ENCODE measurements at regions not wholly inside any gene's neighbourhood (a gene's known extent, or its start where the extent isn't known, plus 50 kb on each side); places are given as distances from the start of the nearest gene placed in this dataset.

DNA sequence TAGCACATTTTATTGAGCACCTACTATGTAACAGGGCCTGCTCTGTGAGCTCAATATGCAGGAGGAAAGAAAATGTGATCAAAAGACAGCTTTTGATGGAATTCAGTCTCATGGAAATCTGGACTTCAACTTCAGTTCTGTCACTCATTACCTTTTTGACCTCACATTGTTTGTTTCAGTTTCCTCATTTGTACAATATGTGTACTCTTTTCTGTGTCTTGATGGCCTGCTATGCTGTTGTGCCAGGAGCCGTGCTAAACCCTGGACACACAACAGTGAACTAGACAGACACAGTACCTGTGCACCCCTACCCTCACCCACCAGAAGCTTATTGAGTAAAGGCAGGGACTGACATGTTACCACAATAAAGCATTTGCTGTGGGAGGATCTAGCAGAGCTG, 162.9 kb upstream of the FGGY start:
- no peak for DNase-seq

DNA sequence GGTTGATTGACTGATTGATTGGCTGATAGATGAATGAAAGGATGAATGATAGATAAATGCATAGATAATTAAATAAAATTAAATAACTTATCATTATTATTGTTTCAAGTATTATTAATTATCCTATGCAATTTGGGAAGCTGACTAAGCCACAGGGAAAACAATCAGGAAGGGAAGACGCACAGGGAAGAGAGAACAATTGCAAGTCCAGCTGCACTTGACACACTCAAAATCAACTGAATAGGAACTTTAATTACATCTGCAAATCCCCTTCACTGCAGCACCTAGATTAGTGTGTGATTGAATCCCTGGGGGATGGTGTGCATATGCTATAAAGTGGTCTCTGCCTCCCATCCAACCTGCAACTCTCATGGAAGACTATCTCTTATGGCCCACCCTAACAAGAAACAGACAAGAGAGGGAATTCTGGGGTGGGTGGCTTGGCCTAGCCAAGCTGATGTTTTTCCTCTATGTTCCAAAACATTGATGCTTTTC, 161.1 kb upstream of the FGGY start:
- no peak for DNase-seq

DNA sequence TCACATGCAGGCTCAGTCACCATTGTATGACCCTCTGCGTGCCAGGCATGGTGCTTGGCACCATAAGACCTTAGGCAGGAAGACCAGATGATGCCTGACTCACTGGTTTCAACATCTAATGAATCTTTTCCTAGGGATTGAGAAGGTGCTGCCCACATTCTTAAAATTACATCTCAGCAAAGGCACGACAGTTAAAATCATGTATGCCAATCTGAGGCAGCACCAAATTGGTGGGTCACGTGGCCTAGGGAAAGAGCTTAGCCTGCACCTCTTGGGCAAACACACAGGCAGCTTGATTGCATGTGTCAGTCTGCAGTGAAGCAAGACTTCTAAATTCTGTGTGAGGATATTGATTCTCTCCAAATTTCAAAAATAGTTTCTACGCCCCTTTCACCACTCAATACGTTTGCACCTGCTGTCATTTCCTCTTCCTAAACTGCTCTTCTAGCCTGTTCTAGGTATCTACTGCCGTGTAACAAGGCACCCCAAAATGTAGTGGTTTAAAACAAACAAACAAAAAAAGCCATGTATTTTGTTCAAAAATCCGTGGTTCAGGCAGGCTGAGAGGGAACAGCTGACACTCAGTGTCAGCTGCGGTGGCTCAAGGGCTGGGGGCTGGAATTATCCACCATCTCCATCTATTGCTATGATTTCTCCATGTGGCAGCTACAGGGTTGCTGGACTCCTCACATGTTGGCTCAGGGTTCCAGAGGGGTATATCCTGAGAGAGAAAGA, 160.2 kb upstream of the FGGY start:
- DNase-seq, result no peak

DNA sequence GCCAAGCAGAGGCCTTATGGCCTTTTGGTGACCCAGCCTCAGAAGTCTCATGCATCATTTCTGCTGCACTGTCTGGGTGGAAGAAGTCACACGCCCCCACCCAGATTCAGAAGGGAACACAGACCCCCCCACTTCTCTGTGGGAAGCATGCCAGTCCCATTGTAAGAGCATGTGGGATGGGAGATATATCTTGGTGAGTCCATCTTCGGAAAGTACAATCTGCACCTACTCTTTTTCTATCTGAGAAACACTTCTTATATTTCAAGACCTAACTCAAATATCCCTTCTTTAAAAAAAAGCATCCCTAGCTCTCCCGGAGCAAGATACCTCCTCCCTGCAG, 159.6 kb upstream of the FGGY start:
- DNase-seq, result no peak

DNA sequence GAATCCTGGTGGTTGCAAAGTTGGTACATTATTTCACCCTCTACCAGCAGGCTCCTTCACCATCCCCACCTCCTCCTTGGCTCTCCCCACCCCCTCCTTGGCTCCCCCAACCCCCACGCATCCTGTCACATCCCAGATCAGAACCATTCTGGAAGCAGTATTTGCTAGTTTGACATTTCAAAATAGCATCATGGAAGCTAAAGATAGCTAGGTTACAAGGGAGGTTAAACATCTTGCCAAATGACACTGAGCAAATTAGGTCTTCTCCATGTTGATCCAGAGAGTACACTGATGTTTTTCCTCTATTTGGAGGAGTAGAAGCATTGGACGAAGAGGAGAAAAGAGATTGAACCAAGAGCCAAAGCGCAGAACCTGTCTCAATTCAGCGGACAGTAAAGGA, 158.9 kb upstream of the FGGY start:
- no peak for DNase-seq

DNA sequence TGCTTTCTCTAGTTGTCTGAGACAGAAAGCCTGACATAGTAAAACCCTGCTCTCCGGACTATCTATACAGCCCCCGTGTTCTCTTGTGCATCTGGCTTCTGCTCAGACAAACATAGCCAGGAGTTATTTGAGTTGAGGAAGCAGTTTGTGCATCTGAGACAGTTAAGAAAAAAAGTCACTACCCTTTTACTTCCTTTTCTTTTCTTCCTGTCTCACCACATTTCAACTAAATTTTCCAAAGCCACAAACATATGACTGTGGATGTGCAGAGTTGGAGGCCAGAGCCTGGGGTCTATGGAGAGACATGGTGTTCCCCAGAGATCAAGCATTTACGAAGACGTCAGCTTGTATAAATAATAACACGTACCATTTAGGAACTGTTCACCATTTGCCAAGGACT, 158.5 kb upstream of the FGGY start:
- DNase-seq, result no peak

DNA sequence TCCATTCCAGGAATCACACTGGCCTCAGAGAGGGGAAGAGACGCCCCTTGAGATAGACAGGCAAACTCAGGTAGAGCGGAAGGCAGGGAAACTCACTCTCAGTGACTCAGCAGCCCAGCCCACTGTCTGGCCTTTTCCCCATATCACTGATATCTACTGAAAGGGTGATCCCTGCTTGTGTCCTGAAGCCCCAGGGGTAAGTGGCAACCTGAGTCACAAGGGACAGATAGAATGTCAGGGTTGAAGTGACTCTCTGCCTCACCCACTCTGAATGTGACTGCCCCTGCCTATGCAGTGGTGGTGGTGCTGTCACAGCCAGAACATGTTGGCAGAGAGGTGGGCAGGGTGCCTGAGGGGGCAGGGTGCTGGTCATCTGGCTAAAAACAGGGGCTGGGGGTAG, 157.5 kb upstream of the FGGY start:
- DNase-seq, result no peak

DNA sequence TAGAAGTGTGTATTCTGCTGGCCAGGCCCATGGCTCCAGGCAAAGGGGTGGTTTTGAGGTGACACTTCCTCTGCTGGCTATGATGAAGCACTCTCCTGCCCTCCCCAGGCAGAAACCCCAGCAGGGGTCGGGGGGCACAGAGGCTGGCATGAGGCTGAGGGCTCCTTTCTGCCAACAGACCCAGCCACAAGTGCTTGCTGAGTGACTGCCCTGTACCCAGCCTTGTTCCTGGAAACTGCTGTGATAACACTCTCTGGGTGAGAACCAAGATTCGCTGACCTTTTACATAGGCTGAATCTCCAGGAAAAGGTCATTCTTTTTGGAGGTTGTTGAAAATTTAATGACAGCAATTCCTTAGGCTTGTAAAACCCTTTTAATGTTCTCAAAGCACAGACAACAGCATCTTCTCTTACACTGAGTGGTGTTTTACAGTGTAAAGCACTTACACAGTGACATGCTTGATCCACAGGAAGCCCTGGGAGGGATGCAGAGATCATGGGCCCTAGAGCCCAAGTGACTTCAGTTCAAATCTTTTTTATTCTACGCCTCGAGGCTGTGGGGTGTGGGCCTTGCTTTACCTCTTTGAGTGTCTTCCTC, 155.5 kb upstream of the FGGY start:
- no peak for DNase-seq

DNA sequence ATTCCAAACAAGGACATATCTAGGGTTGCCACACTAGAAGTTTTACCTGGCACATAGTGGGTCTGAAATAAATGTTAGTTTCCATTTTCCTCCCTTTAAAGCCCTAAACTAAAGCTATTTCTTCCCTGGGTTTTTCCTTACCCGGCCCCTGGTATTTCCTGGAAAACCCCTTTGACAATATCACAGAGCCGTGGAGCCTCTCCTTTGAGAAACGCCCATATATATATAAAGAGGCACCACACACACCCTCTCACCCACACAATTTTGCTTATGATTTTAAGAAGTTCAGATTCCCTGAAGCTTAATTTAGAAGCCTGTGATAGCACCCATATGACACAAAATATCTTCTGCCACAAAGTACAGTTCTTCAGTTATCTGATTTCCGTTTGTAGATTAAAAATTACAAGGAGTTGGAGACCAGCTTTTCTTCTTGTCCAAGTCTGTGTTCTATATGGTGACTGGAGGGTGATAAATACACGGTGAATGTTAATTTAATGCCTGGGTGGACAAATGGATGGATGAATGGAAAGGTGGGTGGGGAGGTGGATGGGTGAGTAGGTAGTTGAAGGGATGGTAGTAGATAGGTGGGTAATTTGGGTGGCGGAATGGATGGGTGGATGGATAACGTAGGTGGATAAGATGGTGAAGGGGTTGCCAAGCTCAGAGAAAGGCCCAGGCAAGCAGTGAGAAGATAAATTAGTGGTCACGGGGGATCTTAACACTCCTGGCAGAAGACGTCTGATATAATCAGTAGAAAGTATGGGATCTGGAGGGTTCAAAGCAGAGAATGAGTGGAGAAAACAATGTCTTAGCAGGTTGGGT, 154.4 kb upstream of the FGGY start:
- no peak for DNase-seq

DNA sequence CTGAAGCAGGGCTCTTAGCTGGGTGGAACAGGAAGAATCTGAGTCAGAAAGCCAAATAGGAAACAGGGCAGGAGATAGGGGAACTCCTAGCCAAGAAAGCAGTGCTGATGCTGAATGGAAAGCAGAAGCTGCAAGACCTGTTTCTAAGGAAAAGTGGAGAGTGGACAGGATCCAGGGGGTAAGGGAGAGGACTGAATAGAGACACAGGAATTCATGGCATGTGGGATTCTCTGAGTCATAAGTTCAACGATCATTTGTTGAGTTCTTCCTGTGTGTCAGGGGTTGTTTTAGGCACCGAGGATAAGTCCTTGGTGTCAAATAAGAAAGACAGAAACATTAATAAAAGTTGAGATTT, 153.8 kb upstream of the FGGY start:
- no peak for DNase-seq

DNA sequence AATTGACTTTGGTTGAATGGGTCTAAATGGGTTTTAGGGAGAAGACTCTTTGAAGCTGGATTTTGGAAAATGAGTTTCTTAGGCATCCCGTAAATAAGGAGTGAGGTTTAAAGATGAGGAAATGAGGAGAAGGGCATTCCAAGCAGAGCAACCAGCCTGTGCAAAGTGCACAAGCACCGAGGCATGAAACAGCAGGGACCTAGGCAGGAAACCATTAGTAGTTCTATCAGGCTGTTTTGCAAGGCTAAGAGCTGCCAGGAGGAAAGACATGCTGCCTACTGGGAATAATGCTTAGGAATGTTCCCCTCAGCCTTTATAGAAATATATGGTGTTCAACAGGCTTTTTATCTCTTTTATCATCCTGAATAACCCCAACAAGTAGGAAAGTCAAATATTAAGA, 153.1 kb upstream of the FGGY start:
- DNase-seq, result no peak

DNA sequence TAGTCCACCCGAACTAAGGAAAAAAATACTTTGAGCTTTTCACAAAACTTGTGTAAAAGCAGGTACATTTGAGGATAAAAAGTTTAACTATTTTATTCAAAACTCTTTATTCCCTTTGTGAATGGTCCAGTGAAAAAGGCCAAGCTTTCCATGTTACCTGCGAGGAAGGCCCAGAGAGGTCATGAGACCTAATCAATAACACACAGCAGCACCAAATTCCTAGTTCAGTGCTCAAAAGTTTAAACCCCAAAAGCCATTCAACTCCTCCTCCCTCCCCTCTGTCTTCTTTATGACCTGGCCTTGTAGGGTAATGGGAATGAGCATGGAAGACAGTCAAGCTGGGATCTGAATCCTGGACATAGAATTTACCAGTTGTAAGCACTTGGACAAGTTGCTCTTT, 151.9 kb upstream of the FGGY start:
- no peak for DNase-seq

DNA sequence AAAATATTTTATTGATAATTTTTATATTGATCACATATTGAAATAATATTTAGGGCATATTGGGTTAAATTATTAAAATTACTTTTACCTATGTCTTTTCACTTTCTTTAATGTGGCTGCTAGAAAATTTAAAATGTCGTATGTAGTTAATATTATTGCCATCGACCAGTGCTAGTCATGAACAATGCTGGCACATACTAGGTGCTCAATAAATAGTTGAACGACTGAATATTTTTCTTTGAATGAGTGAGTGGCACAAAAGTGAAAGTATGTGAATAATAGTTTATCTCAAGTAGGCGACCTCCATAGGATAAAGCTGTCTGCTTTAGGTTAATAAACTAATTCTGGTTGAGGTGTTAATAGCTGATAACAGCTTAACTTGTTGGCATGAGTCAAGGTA, 150.8 kb upstream of the FGGY start:
- no peak for DNase-seq

DNA sequence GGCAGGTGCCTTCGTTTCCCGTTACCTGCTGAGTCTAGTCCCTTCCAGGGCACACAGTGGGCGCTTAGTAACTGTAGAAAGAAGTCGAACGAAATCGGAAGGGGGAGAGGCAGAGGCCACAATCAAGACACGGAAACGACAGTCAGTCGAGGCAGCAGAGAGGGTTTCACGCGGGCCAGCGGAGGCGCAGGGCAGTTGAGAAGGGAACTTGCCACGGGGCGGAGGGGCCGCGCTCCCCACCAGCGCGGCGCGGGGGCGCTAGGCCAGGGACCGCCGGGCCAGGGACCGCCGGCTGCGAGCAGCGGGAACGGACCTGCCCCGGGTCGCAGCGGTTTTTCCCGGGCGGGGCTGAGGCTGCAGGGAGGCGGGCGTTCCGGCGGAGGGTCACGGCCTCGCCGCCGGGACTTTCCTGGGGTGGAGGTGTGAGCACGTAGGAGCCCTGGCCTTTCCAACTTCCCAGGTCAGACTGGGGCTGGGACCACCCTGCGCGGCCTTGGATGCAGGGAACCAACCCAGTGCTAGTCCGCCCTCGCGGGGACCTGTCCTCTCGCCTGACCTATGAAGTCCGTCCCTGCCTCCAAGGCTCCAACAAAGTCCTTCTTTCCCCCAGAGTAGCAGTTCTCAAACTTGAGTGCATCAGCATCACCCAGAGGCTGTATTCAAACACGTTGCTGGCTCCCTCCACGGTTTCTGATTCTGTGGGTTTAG, 150.1 kb upstream of the FGGY start:
- DNase-seq, result peak; percentile 61

DNA sequence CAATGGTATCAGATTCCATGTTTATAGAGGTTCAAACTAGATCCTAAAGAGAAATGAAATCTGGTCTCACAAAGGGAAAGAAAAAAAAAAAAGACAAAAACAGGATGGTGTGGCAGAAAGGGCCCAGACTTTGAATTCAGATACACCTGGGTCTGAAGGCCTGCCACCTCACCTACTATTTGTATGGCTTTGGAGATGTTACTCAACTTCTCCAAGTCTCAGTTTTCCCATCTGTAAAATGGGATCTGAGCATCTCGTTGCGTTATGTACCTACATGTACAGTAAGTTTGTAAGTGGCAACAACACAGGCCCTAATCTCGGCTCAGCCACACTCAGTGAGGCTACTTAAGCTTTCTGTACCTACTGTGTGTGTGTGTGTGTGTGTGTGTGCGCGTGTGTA, 147.5 kb upstream of the FGGY start:
- DNase-seq, result no peak

DNA sequence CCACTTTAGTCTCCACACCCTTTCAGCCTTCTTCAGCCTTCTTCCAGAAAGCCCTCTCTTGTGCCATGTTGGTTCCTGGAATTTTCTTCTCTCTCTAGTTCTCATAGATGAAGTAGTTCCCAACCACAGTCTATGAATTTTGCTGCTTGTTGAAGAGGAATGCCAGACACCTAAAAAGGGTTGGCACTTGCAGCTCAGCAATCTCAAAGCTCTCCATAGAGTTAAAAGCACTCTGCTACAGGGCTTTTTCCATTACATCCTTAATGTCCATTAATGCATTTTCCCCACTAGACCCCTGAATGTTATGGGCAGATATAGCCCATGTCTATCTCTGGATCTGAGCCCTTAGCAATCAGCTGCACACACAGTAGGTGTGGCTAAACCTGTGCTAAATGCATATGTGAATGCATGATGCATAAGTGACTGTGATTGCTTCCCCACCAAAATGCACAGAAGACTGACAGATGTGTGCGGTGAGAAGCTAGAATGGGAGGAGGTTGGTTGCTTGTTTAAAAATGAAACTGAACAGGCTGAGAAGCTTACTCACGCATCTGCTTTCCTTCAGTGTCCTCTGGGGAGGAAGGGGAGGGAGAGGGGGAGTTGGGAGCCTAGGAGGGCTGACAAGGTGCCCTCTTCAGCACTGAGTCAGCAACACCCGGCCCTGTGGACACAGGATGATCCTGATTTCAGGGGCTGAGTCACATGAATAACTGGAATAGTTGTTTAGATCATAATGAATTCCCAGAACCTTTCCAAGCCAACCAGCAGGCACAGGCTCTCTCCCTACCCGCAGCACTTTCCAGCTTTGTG, 146.1 kb upstream of the FGGY start:
- DNase-seq, result peak; percentile 61

DNA sequence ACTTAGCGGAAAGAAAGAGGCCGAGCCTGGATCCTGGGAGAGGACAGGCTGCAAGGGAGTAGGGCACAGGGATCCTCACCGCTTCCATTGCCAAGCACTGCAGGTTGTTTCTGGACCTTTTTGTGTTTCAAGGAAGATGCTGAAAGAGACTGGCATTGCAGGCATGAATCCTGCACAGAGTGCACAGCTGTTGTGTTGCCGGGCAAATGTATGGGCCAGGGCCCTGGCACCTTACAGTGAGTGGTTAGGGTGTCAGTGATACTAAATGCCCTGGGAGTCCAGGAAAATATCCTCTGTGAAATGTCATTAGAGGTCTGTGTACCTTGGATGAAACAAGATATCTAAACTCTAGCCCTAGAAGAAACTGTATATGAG, 145.5 kb upstream of the FGGY start:
- no peak for DNase-seq

DNA sequence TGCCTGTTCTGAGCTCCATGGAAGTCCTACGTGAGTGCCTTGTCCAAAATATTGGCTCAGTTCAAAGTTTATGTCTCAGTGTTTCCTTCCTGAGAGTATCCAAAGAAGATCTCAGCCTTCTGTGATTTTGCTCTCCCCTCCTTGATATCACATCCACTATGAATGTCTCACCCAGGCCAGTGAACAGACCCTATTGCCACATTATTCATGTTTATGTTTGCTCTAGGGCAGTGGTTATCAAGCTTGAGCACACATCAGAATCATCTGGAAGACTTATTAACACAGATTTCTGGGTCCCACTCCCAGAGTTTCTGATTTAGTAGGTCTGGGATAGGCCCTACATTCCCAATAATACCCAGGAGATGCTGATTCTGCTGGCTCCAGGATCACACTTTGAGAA, 145.0 kb upstream of the FGGY start:
- no peak for DNase-seq

DNA sequence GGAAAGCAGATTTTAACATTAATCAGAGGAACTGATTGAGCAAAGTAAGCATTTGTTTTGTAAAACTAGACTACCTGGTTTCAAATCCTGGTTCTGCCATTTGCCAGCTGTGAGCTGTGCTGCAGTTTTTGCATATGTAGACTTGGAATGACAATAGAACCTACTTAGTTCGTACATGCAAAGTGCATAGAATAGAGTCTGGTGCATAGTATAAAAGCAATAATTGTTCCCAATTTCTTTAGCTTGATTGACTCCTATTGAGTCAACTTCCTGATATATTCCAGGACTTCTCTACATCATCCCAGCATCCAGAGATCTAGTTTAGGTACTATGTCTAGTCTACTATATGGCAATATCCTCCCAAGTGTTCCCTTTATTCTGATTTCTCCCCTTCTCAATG, 144.4 kb upstream of the FGGY start:
- DNase-seq, result no peak

DNA sequence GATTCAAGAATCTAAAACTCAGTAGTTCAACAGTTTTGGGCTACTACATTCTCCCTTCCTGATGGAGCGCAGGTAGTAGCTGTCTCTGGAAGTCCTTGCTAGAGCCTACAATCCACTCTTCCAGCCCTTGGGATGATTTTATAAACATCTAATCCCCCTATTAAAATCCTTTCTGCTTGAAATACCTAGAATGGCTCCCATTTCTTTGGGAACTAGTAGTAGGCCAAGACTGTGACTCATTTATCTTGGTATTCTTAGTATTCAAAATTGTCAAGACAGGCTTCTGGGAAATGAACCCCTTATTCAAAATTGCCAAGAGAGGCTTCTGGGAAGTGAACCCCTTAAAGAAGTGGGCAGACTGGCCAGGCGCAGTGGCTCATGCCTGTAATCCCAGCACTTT, 142.5 kb upstream of the FGGY start:
- DNase-seq, result no peak

DNA sequence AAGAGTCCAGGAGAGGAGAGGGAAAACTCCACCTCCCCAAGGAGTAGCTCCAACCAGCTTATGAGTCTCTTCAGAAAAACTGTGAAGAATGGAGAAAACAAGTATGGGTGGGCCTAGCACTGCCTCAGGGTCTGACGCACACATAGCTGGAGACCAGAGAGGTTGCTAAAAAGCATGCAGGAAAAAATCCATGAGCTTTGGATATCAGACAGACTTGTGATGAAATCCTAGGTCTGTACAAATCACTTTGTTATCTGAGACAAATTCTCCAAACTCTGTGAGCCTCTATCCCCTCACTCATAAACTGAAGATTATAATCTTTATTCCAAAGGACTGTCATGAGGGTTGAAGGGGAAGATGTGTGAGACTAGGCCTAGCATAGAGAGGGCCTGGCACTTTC, 141.5 kb upstream of the FGGY start:
- DNase-seq, result no peak

DNA sequence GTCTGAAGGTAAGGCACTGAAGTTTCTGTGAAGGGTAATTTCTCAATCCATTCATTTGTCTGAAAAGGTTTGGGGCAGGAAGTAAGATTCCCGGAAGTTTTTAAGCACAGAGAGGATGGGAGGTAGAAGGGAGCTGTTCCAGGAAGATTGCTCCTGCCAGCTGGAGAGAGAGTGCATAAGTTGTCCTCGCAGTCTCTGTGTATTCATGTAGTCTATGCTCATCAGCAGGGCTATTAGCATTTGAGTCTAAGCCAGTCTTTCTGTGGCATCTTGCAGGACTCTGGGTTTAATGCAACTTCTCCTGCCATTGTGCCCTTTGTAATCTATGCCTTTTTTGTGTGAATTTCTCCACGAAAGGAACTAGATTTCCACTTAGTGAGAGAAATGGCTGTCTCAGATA, 140.8 kb upstream of the FGGY start:
- DNase-seq, result no peak
